HCT116 (cell line): ENCODE measurements at regions not wholly inside any gene's neighbourhood (a gene's known extent, or its start where the extent isn't known, plus 50 kb on each side); places are given as distances from the start of the nearest gene placed in this dataset.

Experiments
- ATAC-seq: fragments of 200-7000 bp; cut with Tn5 transposase; 2 replicates; pipeline ENCODE4 v1.9.1; 2020; ENCODE audit warnings: mild to moderate bottlenecking, moderate library complexity
- BruUV-seq: library from RNA; stranded (reverse); fragments of 400-500 nt; replicated peaks from 2 replicates; lab custom pipeline; 2021; lab: Mats Ljungman, UMichigan
- CTCF ChIA-PET: fragments of 300-600 bp; sonication (Branson Sonifier 250); formaldehyde crosslinking; loops from one replicate; lab custom pipeline; 2021; ENCODE audit warnings: antibody characterized with exemption; lab: Charles Lee
- POLR2A ChIA-PET: fragments of 300-600, 350-600 bp; sonication (Branson Sonifier 250); formaldehyde crosslinking; loops from one replicate; lab custom pipeline; 2021; ENCODE audit warnings: antibody characterized with exemption; lab: Charles Lee
- RAD21 ChIA-PET, 2 experiments: fragments of 300-600 bp; sonication (Branson Sonifier 250); formaldehyde crosslinking; loops; one replicate each; lab custom pipeline; 2023; ENCODE audit warnings: low total read pairs in 2 of 2; ENCODE audit not compliant: uncharacterized antibody in 2 of 2, unreplicated experiment in 2 of 2, low non-redundant PET in 1 of 2; lab: Charles Lee
- DNase-seq: peaks from one replicate; pipeline ENCODE4 v3.0.0-alpha.2; 2010; ENCODE audit warnings: low read depth, low spot score
- H2AFZ ChIP-seq: fragments of 200-600 bp; shearing (Covaris generic), sonication (generic); 2 replicates; pipeline ENCODE4 v1.6.1; 2017; ENCODE audit warnings: low read depth, mixed run types, mixed read lengths, antibody characterized with exemption, low read length; ENCODE audit not compliant: poor library complexity, severe bottlenecking
- H3K27ac ChIP-seq: 2 replicates; pipeline ENCODE4 v1.5.1; 2012; ENCODE audit warnings: low read depth, low read length
- H3K27me3 ChIP-seq: fragments of 200-600 bp; sonication (generic); 2 replicates; pipeline ENCODE4 v1.6.1; 2016; ENCODE audit warnings: mixed run types, low read length, mixed read lengths; ENCODE audit not compliant: insufficient read depth
- H3K36me3 ChIP-seq, 2 experiments: fragments of 200-500 bp in 1 of 2; fragments of 200-600 bp in 1 of 2; sonication (Bioruptor generic) in 1 of 2; sonication (generic) in 1 of 2; 2 replicates each; pipeline versions ENCODE4 v1.5.1 to v1.6.1; 2014 to 2016; ENCODE audit warnings: low read length in 2 of 2, inconsistent platforms in 1 of 2, mixed read lengths in 1 of 2, mixed run types in 1 of 2; ENCODE audit not compliant: insufficient read depth in 2 of 2, control insufficient read depth in 1 of 2
- H3K4me1 ChIP-seq, 2 experiments: fragments of 200-600 bp in 1 of 2; sonication (generic) in 1 of 2; 2 replicates each; pipeline versions ENCODE4 v1.5.1 to v1.6.1; 2012 to 2017; ENCODE audit warnings: low read length in 2 of 2, inconsistent platforms in 1 of 2, mild to moderate bottlenecking in 1 of 2, mixed read lengths in 1 of 2, mixed run types in 1 of 2, moderate library complexity in 1 of 2; ENCODE audit not compliant: insufficient read depth in 2 of 2, control insufficient read depth in 1 of 2
- H3K4me2 ChIP-seq: fragments of 200-600 bp; sonication (generic); 2 replicates; pipeline ENCODE4 v1.6.1; 2017; ENCODE audit warnings: mixed run types, low read length, mixed read lengths
- H3K4me3 ChIP-seq, 2 experiments: fragments of 200-600 bp in 1 of 2; sonication (generic) in 1 of 2; replicated peaks in 1 of 2; 2 replicates each; pipeline ENCODE4 v1.5.1; 2011 to 2016; ENCODE audit warnings: low read length in 2 of 2, control low read depth in 1 of 2, low read depth in 1 of 2, mild to moderate bottlenecking in 1 of 2, mixed read lengths in 1 of 2, mixed run types in 1 of 2
- H3K79me2 ChIP-seq: fragments of 200-600 bp; sonication (generic); 2 replicates; pipeline ENCODE4 v1.6.1; 2017; ENCODE audit warnings: mild to moderate bottlenecking, mixed run types, low read length, moderate library complexity, mixed read lengths; ENCODE audit not compliant: insufficient read depth
- H3K9ac ChIP-seq: fragments of 200-600 bp; sonication (generic); 2 replicates; pipeline ENCODE4 v1.6.1; 2016; ENCODE audit warnings: low read length, mixed read lengths
- H3K9me2 ChIP-seq: fragments of 200-600 bp; sonication (generic), shearing (Covaris generic); 2 replicates; pipeline ENCODE4 v1.6.1; 2017; ENCODE audit warnings: mixed run types, mild to moderate bottlenecking, moderate library complexity; ENCODE audit not compliant: insufficient read depth
- H3K9me3 ChIP-seq, 2 experiments: fragments of 200-500 bp in 1 of 2; fragments of 200-600 bp in 1 of 2; sonication (Bioruptor generic) in 1 of 2; sonication (generic) in 1 of 2; 2 replicates each; pipeline ENCODE4 v1.6.1; 2014 to 2017; ENCODE audit warnings: low read length in 2 of 2, mixed read lengths in 2 of 2, inconsistent platforms in 1 of 2, low read depth in 1 of 2, mild to moderate bottlenecking in 1 of 2, mixed run types in 1 of 2, moderate library complexity in 1 of 2; ENCODE audit not compliant: control insufficient read depth in 1 of 2, insufficient read depth in 1 of 2
- H4K20me1 ChIP-seq: fragments of 200-600 bp; sonication (generic), shearing (Covaris generic); 2 replicates; pipeline ENCODE4 v1.6.1; 2017; ENCODE audit warnings: mixed run types, mild to moderate bottlenecking, moderate library complexity; ENCODE audit not compliant: insufficient read depth
- ATF3 ChIP-seq: IDR thresholded peaks from 2 replicates; pipeline ENCODE4 v1.6.1; 2012
- CBX3 ChIP-seq: IDR thresholded peaks from 2 replicates; pipeline ENCODE4 v1.6.1; 2012; ENCODE audit warnings: low read depth
- CEBPB ChIP-seq: IDR thresholded peaks from 2 replicates; pipeline ENCODE4 v1.6.1; 2012; ENCODE audit warnings: low read depth
- CTCF ChIP-seq, 3 experiments: fragments of 200-600 bp in 1 of 3; sonication (generic) in 1 of 3; IDR thresholded peaks in 2 of 3; conservative IDR thresholded peaks in 1 of 3; 2 replicates each; pipeline ENCODE4 v1.5.1; 2012 to 2017; ENCODE audit warnings: low read depth in 2 of 3, low read length in 2 of 3, antibody characterized with exemption in 1 of 3, borderline replicate concordance in 1 of 3, control low read depth in 1 of 3, mild to moderate bottlenecking in 1 of 3, mixed read lengths in 1 of 3, mixed run types in 1 of 3, moderate library complexity in 1 of 3; ENCODE audit not compliant: insufficient read depth in 1 of 3
- ELF1 ChIP-seq: IDR thresholded peaks from 2 replicates; pipeline ENCODE4 v1.6.1; 2012; ENCODE audit warnings: low read depth, borderline replicate concordance
- MAX ChIP-seq: IDR thresholded peaks from 2 replicates; pipeline ENCODE4 v1.6.1; 2012
- POLR2A ChIP-seq: IDR thresholded peaks from 2 replicates; pipeline ENCODE4 v1.7.0; 2011; ENCODE audit warnings: borderline replicate concordance; ENCODE audit not compliant: insufficient read depth, insufficient read length; ENCODE audit errors: extremely low read depth
- POLR2AphosphoS5 ChIP-seq: IDR thresholded peaks from 2 replicates; pipeline ENCODE4 v1.6.1; 2011; ENCODE audit warnings: mild to moderate bottlenecking, low read depth, low read length, moderate library complexity
- SIN3A ChIP-seq: IDR thresholded peaks from 2 replicates; pipeline ENCODE4 v1.6.1; 2012; ENCODE audit warnings: low read depth
- SP1 ChIP-seq: IDR thresholded peaks from 2 replicates; pipeline ENCODE4 v1.6.1; 2012; ENCODE audit warnings: low read depth
- YY1 ChIP-seq: IDR thresholded peaks from 2 replicates; pipeline ENCODE4 v1.6.1; 2011; ENCODE audit warnings: low read length, low read depth, moderate library complexity, mild to moderate bottlenecking; ENCODE audit not compliant: insufficient replicate concordance; ENCODE audit errors: extremely low read depth
- intact Hi-C: fragments of 100-400 bp; cut with micrococcal nuclease; formaldehyde crosslinking; loops from 2 replicates; pipeline ENCODE4 v1.10.0; 2022

- Histone ChIP-seq H3K27ac (no peak overlapping the region), H3K4me1 (no peaks in the 10 kb centered on the region), H3K4me2 (no peak overlapping the region), H3K4me3 (no peak overlapping the region), H3K9ac (no peak overlapping the region), H3K9me3 (no peaks in the 10 kb centered on the region), H2AFZ (no peak overlapping the region), H3K27me3 (no peaks in the 10 kb centered on the region), H4K20me1 (no peaks in the 10 kb centered on the region), H3K79me2 (no peaks in the 10 kb centered on the region)
- RAD21 ChIA-PET: no interaction called here
- no TSS peak for BruUV-seq
- no peak for ATAC-seq
- POLR2A ChIA-PET: no interaction called here
- TF ChIP-seq YY1: no peak
- TF ChIP-seq SIN3A: no peak
- no peak for TF ChIP-seq POLR2A
- no peak for TF ChIP-seq ATF3
- TF ChIP-seq SP1: no peak
- no peak for TF ChIP-seq POLR2AphosphoS5
- no peak for TF ChIP-seq CBX3
- no peak for TF ChIP-seq ELF1
- TF ChIP-seq, all 23 proteins: peak for 0
- H3K9me2 ChIP-seq: no peaks in the 10 kb centered on the region
- no peak for DNase-seq
- CTCF ChIA-PET: no interaction called here
- intact Hi-C loops: no loop called here
- H3K36me3 ChIP-seq: no peaks in the 10 kb centered on the region
Measured at GRCh38 chr20:30937790-30938189, 319.7 kb upstream of the DEFB115 start.

GRCh38 chr20:30949761-30950160 lies 307.7 kb upstream of the DEFB115 start:
- DNase-seq: no peak

More at GRCh38 chr20:30949761-30950160, 307.7 kb upstream of the DEFB115 start:
- Histone ChIP-seq H3K9me2 (no peaks in the 10 kb centered on the region), H3K9ac (no peak overlapping the region), H4K20me1 (no peaks in the 10 kb centered on the region), H3K27me3 (no peaks in the 10 kb centered on the region), H3K27ac (no peak overlapping the region), H3K4me2 (no peak overlapping the region), H2AFZ (no peak overlapping the region), H3K4me1 (no peaks in the 10 kb centered on the region), H3K36me3 (no peaks in the 10 kb centered on the region), H3K4me3 (no peak overlapping the region), H3K79me2 (no peaks in the 10 kb centered on the region), H3K9me3 (no peaks in the 10 kb centered on the region)
- no peak for ATAC-seq
- ChIA-PET RAD21 (no interaction called here), CTCF (no interaction called here), POLR2A (no interaction called here)
- BruUV-seq: no TSS peak
- TF ChIP-seq CEBPB (no peak), MAX (no peak), POLR2A (no peak), CTCF (IDR thresholded peaks at IDR 0.05 in 2 of 3, conservative IDR thresholded peaks at IDR 0.05 in 1 of 3; ENCODE audit: borderline replicate concordance in 1 of 3, insufficient read depth in 1 of 3, low read depth in 2 of 3, low read length in 2 of 3) (no peak)
- intact Hi-C loops: no loop called here
